Neural cell (in vitro differentiated cells): ENCODE measurements at regions not wholly inside any gene's neighbourhood (a gene's known extent, or its start where the extent isn't known, plus 50 kb on each side); places are given as distances from the start of the nearest gene placed in this dataset.

Experiments used
- CTCF ChIP-seq: fragments of 450-650 bp; IDR thresholded peaks from 2 replicates; pipeline ENCODE4 v1.5.1; 2014; ENCODE audit warnings: antibody characterized with exemption, mild to moderate bottlenecking, moderate library complexity; ENCODE audit not compliant: poor library complexity, severe bottlenecking
- EP300 ChIP-seq: fragments of 450-650 bp; conservative IDR thresholded peaks from 2 replicates; pipeline ENCODE4 v1.6.1; 2014; ENCODE audit warnings: antibody characterized with exemption, mild to moderate bottlenecking, moderate library complexity; ENCODE audit not compliant: poor library complexity, severe bottlenecking
- EZH2 ChIP-seq: fragments of 200-600, 300-800 bp; shearing (Covaris generic), sonication (generic); IDR thresholded peaks from 2 replicates; pipeline ENCODE4 v1.6.1; 2014; ENCODE audit warnings: antibody characterized with exemption, low read length, borderline replicate concordance, mild to moderate bottlenecking; ENCODE audit not compliant: insufficient read depth, poor library complexity, severe bottlenecking
- MXI1 ChIP-seq: fragments of 450-650 bp; conservative IDR thresholded peaks from 2 replicates; pipeline ENCODE4 v1.6.1; 2014; ENCODE audit warnings: antibody characterized with exemption, mild to moderate bottlenecking; ENCODE audit not compliant: poor library complexity, severe bottlenecking
- POLR2AphosphoS5 ChIP-seq: IDR thresholded peaks from 2 replicates; pipeline ENCODE4 v1.6.1; 2012
- RAD21 ChIP-seq: fragments of 450-650 bp; conservative IDR thresholded peaks from 2 replicates; pipeline ENCODE4 v1.6.1; 2014; ENCODE audit warnings: antibody characterized with exemption, mild to moderate bottlenecking, moderate library complexity
- REST ChIP-seq: IDR thresholded peaks from 2 replicates; pipeline ENCODE4 v1.6.1; 2012; ENCODE audit warnings: borderline replicate concordance
- SMC3 ChIP-seq: fragments of 450-650 bp; conservative IDR thresholded peaks from 2 replicates; pipeline ENCODE4 v1.6.1; 2014; ENCODE audit warnings: antibody characterized with exemption, mild to moderate bottlenecking, moderate library complexity; ENCODE audit not compliant: poor library complexity
- TAF1 ChIP-seq: IDR thresholded peaks from 2 replicates; pipeline ENCODE4 v1.6.1; 2012; ENCODE audit warnings: low read depth

- TF ChIP-seq CTCF (no peak), POLR2AphosphoS5 (no peak), EZH2 (no peak), SMC3 (no peak), RAD21 (no peak), EP300 (no peak), TAF1 (no peak), REST (no peak), MXI1 (no peak)
Measured at GRCh38 chr4:27770895-27771294, 910.3 kb downstream of the STIM2 start.
